Epithelial cell of proximal tubule (primary cell): ENCODE measurements at regions not wholly inside any gene's neighbourhood (a gene's known extent, or its start where the extent isn't known, plus 50 kb on each side); places are given as distances from the start of the nearest gene placed in this dataset.

Source experiments
- DNase-seq: peaks from one replicate; pipeline ENCODE4 v3.0.0-alpha.2; 2011; ENCODE audit warnings: low read depth
- H3K4me3 ChIP-seq: 2 replicates; pipeline ENCODE4 v1.5.1; 2011; ENCODE audit warnings: low read depth, mild to moderate bottlenecking, low read length
- TF ChIP-seq, protein P1 (sequence below): conservative IDR thresholded peaks from 2 replicates; pipeline ENCODE4 v1.5.1; 2012; ENCODE audit warnings: low read depth, mild to moderate bottlenecking, low read length

DNA sequence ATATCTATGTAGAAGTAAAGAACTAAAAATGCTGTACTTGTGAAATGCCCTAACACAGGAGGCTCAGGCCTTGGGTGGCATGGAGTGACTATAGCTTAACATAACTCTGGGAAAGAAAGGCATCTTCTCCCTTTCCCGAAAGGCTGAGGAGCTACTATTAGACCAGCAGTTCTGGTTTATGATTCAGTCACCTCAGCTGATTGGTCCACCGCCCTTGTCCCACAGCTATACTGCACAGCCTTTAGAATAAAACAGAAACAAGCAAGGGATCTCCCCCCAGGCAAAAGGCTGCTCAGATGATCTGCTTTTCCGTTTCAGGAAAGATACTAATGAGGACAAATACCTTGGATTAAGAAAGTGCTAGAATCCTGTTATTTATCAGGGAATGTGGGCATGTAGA is 171.3 kb downstream of the SNCA start:
- DNase-seq = no peak
- TF ChIP-seq, protein P1, sequence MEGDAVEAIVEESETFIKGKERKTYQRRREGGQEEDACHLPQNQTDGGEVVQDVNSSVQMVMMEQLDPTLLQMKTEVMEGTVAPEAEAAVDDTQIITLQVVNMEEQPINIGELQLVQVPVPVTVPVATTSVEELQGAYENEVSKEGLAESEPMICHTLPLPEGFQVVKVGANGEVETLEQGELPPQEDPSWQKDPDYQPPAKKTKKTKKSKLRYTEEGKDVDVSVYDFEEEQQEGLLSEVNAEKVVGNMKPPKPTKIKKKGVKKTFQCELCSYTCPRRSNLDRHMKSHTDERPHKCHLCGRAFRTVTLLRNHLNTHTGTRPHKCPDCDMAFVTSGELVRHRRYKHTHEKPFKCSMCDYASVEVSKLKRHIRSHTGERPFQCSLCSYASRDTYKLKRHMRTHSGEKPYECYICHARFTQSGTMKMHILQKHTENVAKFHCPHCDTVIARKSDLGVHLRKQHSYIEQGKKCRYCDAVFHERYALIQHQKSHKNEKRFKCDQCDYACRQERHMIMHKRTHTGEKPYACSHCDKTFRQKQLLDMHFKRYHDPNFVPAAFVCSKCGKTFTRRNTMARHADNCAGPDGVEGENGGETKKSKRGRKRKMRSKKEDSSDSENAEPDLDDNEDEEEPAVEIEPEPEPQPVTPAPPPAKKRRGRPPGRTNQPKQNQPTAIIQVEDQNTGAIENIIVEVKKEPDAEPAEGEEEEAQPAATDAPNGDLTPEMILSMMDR = no peak
- H3K4me3 ChIP-seq = no peak overlapping the region

DNA sequence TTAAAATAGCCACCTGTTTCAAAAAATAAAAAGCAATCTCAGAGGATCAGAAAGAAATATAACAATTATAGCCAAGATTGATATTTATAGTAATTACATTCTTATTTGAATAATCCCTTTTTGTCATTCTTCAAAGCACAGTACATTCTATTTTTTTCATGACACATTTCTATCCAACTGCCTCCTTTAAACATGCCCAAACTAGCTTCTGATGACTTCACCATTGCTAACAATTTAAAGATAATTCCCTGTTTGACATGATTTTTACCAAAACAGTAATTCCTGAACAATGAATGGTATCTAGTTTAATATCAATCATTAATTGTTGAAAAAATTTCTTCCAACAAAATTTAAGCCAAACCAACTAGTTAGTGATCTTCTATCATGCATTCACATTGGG is 172.4 kb downstream of the SNCA start:
- DNase-seq = no peak
- TF ChIP-seq, protein P1 = no peak
- no peak overlapping the region for H3K4me3 ChIP-seq

DNA sequence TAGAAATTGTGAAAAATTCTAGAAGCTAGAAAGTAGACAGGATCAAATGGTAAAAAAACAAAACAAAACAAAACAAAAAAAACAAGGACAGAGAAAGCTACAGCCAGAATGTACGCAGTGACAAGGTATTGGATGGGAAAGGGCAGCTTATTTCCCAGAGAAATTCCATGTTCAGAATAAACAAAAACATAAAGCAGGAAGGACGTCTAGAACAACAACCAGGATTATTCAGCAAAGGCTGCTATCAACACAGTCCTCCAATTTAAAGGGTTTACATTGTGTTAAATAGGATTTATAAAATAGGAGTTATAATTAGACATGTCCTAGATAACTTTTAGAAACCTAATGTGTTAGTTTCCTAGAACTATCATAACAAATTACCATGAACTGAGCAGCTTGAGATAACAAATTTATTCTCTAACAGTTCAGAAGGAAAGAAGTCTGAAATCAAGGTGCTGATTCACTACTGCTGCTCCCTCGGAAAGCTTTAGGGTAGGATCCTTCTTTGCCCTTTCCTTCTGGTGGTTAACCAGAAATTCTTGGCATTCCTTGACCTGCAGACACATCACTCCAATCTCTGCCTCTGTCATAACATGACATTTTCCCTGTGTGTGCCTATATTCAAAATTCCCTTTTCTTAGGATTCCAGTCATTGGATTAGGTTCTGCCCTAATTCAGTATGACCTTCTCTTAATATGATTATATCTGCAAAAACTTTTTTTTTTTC is 175.6 kb downstream of the SNCA start:
- H3K4me3 ChIP-seq = no peak overlapping the region

DNA sequence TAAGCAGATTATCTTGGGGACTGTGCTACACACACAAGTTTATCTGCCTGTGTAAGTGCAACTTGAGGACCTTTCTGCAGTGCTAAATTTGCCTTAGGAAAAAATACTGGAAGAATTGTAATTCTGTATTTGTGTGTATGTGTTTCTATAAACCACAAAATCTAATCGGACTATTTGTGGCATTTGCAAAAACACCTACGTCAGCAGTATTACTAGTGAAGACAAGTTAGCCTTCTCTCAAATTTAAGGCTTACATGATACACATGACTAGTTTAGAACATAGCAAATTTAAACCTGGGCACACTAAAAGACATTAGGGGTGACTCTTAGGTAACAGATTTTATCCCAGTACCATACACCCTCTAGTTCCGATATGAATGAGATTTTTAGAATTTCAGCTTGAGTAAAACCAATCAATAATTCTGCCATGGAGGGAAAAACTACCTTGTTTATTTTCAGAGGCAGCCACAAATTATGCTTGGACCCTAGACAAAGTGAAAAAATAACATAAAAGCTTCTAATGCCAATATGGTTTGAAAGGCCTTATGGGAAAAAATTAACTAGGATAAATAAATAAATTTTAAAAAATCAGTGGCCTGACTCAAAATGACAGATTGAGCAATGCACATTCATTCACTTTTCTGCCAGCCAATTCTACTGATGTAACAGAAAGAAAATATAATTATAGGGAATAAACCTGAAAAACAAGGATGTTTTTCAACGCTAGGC is 176.4 kb downstream of the SNCA start:
- TF ChIP-seq, protein P1 = no peak
- no peak for DNase-seq
- no peak overlapping the region for H3K4me3 ChIP-seq

More for the DNA sequence above, 175.6 kb downstream of the SNCA start:
- peak; percentile 64 for DNase-seq
- TF ChIP-seq, protein P1 = no peak

DNA sequence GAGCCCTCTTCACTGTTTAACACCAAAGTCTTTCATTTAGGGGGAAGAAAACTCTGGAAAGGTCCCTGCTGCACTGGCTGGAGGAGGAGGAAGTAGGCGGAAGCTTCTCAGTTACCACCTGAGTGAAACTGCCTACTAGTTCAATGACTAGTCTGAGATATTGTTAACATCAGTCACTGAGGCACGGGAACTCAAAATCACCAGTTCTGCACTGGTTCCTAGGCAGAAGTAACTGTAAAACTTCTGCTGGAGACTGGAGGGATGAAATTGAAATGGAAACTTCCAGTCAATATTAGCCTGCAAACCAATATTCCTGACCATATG is 178.3 kb downstream of the SNCA start:
- no peak overlapping the region for H3K4me3 ChIP-seq

DNA sequence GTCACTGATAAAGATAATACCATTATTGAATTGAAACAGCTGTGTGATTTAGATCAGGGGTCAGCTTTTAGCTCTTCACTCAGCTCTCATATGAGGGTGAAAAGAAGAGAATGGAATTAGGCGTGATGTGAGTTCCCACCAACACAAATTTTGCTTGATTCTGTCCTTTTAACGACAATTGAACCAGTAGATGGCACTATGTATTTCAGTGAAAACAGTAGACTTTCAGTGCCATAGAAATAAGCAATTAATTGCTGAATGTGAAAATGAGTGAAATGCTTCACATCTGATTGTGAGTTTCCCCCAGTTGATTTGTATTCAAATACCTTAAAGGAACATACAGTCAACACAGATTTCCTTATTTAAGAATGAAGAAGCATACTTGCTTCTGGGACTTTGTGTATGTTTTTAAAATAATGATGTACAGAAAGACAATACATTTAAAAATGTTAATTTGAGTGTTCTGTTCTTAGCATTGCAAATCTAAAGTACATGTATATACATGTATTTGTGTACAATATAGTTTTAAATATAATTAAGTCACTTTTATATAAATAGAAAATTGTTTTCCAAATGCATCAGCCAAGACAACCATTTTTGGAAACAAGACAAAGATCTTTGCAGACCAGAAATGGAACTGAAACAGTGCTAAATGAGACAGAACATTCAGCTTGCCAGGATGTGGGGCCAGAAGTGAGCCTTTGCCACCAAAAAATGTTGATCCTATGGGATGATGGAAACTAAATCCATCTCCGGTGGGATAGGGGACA is 178.8 kb downstream of the SNCA start:
- no peak for DNase-seq
- TF ChIP-seq, protein P1 = peak; percentile 68
- no peak overlapping the region for H3K4me3 ChIP-seq

More for the DNA sequence above, 178.3 kb downstream of the SNCA start:
- DNase-seq = no peak
- TF ChIP-seq, protein P1 = no peak
